ENCODE measurements at regions not wholly inside any gene's neighbourhood (a gene's known extent, or its start where the extent isn't known, plus 50 kb on each side); places are given as distances from the start of the nearest gene placed in this dataset.

GRCh38 chr11:81039916-81040524 lies 1599.2 kb upstream of the TENM4 start:
- TF ChIP-seq EZH2 (IDR thresholded peaks at IDR 0.05; ENCODE audit: borderline replicate concordance, low read depth, low read length, severe bottlenecking) (no peak), MAX (IDR thresholded peaks at IDR 0.05; ENCODE audit: insufficient read depth, insufficient read length) (no peak)
- TF ChIP-seq, protein P1, sequence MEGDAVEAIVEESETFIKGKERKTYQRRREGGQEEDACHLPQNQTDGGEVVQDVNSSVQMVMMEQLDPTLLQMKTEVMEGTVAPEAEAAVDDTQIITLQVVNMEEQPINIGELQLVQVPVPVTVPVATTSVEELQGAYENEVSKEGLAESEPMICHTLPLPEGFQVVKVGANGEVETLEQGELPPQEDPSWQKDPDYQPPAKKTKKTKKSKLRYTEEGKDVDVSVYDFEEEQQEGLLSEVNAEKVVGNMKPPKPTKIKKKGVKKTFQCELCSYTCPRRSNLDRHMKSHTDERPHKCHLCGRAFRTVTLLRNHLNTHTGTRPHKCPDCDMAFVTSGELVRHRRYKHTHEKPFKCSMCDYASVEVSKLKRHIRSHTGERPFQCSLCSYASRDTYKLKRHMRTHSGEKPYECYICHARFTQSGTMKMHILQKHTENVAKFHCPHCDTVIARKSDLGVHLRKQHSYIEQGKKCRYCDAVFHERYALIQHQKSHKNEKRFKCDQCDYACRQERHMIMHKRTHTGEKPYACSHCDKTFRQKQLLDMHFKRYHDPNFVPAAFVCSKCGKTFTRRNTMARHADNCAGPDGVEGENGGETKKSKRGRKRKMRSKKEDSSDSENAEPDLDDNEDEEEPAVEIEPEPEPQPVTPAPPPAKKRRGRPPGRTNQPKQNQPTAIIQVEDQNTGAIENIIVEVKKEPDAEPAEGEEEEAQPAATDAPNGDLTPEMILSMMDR (IDR thresholded peaks at IDR 0.05; ENCODE audit: extremely low read depth in 1 of 2, insufficient read depth in 1 of 2, low read depth in 1 of 2, low read length in 2 of 2) = no peak
